SK-N-MC (cell line): ENCODE measurements at regions not wholly inside any gene's neighbourhood (a gene's known extent, or its start where the extent isn't known, plus 50 kb on each side); places are given as distances from the start of the nearest gene placed in this dataset.

Experiments used
- EZH2 ChIP-seq: fragments of 200-600 bp; sonication (generic); IDR thresholded peaks from one replicate; pipeline ENCODE4 v1.6.1; 2017; ENCODE audit warnings: antibody characterized with exemption
- POLR2AphosphoS5 ChIP-seq: IDR thresholded peaks from 2 replicates; pipeline ENCODE4 v1.6.1; 2012; ENCODE audit warnings: mild to moderate bottlenecking, low read depth, low read length, borderline replicate concordance

DNA sequence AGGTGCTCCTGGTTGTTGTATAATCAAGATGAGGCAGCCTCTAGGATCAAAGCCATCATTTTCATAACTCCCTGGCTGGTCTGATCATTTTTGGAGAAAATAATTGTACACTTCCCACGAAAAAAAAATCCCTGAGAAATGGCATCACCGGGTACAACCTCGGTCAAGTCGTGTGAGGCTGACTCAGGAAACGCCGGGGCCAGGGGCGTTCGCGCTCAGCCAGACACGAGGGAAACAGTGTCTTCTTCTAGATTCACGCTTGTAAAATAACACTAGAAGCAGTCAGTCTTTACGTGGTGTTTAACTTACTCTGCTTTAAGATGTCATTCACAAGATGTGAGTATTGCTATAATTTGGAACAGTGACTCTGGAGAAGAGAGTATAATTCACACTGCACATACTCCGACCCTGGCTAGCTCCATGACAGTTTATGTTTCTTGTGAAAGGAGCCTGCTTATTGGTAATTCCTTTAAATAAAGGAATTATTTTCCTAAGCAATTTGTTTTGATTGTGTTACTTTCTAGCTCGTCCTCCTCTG is 109.0 kb upstream of the SOX1 start:
- no peak for TF ChIP-seq POLR2AphosphoS5
- TF ChIP-seq EZH2 = no peak
